GM12873 (cell line): ENCODE measurements at regions not wholly inside any gene's neighbourhood (a gene's known extent, or its start where the extent isn't known, plus 50 kb on each side); places are given as distances from the start of the nearest gene placed in this dataset.

Experiments used
- CTCF ChIP-seq: IDR thresholded peaks from 2 replicates; pipeline ENCODE4 v1.5.1; 2012; ENCODE audit warnings: low read depth, mild to moderate bottlenecking, moderate library complexity, low read length, control low read depth; ENCODE audit not compliant: insufficient read depth; ENCODE audit errors: missing control alignments

GRCh38 chr9:79896390-79896980, 324.7 kb downstream of the TLE4 start:
- TF ChIP-seq CTCF = no peak

- TF ChIP-seq CTCF = no peak
Measured at GRCh38 chr9:79895232-79895631, 323.5 kb downstream of the TLE4 start.

- TF ChIP-seq CTCF = no peak
Measured at GRCh38 chr9:79889369-79889768, 317.6 kb downstream of the TLE4 start.

GRCh38 chr9:79885093-79885857, 313.5 kb downstream of the TLE4 start:
- no peak for TF ChIP-seq CTCF

GRCh38 chr9:79884546-79884945, 312.8 kb downstream of the TLE4 start:
- TF ChIP-seq CTCF = no peak

- no peak for TF ChIP-seq CTCF
Measured at GRCh38 chr9:79883073-79883645, 311.4 kb downstream of the TLE4 start.

GRCh38 chr9:79880626-79881025, 308.9 kb downstream of the TLE4 start:
- TF ChIP-seq CTCF = no peak
